ENCODE measurements at regions not wholly inside any gene's neighbourhood (a gene's known extent, or its start where the extent isn't known, plus 50 kb on each side); places are given as distances from the start of the nearest gene placed in this dataset.

GRCh38 chr16:55391760-55392375, 67.9 kb downstream of the IRX6 start:
- TF ChIP-seq, protein P1, sequence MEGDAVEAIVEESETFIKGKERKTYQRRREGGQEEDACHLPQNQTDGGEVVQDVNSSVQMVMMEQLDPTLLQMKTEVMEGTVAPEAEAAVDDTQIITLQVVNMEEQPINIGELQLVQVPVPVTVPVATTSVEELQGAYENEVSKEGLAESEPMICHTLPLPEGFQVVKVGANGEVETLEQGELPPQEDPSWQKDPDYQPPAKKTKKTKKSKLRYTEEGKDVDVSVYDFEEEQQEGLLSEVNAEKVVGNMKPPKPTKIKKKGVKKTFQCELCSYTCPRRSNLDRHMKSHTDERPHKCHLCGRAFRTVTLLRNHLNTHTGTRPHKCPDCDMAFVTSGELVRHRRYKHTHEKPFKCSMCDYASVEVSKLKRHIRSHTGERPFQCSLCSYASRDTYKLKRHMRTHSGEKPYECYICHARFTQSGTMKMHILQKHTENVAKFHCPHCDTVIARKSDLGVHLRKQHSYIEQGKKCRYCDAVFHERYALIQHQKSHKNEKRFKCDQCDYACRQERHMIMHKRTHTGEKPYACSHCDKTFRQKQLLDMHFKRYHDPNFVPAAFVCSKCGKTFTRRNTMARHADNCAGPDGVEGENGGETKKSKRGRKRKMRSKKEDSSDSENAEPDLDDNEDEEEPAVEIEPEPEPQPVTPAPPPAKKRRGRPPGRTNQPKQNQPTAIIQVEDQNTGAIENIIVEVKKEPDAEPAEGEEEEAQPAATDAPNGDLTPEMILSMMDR (conservative IDR thresholded peaks at IDR 0.05): no peak
- no peak for TF ChIP-seq ZFX (IDR thresholded peaks at IDR 0.05)
